Muscle layer of colon (tissue), 2 donors: ENCODE measurements at regions not wholly inside any gene's neighbourhood (a gene's known extent, or its start where the extent isn't known, plus 50 kb on each side); places are given as distances from the start of the nearest gene placed in this dataset.
"Not testable (repeated sequence)": the region's sequence is repeated elsewhere in the genome, so short reads cannot be mapped to it uniquely, and the experiment has no call there.

Source experiments
- H3K27ac ChIP-seq: one replicate; pipeline ENCODE4 v1.7.0; 2013; ENCODE audit warnings: low read depth, mild to moderate bottlenecking, low read length, moderate library complexity
- H3K27me3 ChIP-seq, 2 donors: one replicate each; pipeline ENCODE4 v1.7.0; 2013; ENCODE audit warnings: low read length in 2 of 2, mild to moderate bottlenecking in 2 of 2; ENCODE audit not compliant: insufficient read depth in 2 of 2, control insufficient read depth in 1 of 2
- H3K36me3 ChIP-seq: one replicate; pipeline ENCODE4 v1.7.0; 2013; ENCODE audit warnings: mild to moderate bottlenecking, low read length; ENCODE audit not compliant: insufficient read depth
- H3K4me1 ChIP-seq: one replicate; pipeline ENCODE4 v1.7.0; 2013; ENCODE audit warnings: mild to moderate bottlenecking, low read length; ENCODE audit not compliant: insufficient read depth
- H3K4me3 ChIP-seq, 2 donors: one replicate each; pipeline ENCODE4 v1.7.0; 2013; ENCODE audit warnings: low read length in 2 of 2, low read depth in 1 of 2, mild to moderate bottlenecking in 1 of 2, moderate library complexity in 1 of 2
- H3K9ac ChIP-seq: one replicate; pipeline ENCODE4 v1.7.0; 2013; ENCODE audit warnings: low read length
- H3K9me3 ChIP-seq: one replicate; pipeline ENCODE4 v1.7.0; 2013; ENCODE audit warnings: mild to moderate bottlenecking, low read length
- donor health status: abdominal sarcoma.
- donor health status: Adenocarcinoma of cecum.

GRCh38 chr5:159486836-159487235, 156.5 kb upstream of the IL12B start:
- Histone ChIP-seq H3K4me1 (no peaks in the 10 kb centered on the region), H3K9me3 (no peaks in the 10 kb centered on the region), H3K27me3 (no peaks in the 10 kb centered on the region), H3K9ac (no peak overlapping the region), H3K36me3 (no peaks in the 10 kb centered on the region), H3K4me3 (no peak overlapping the region), H3K27ac (no peak overlapping the region)

- Histone ChIP-seq H3K36me3 (no peaks in the 10 kb centered on the region), H3K27me3 (no peaks in the 10 kb centered on the region), H3K4me1 (no peaks in the 10 kb centered on the region)
These were observed 158.2 kb upstream of the IL12B start for GRCh38 chr5:159488516-159488915.

GRCh38 chr5:159489779-159490178, 159.5 kb upstream of the IL12B start:
- Histone ChIP-seq H3K27ac (no peak overlapping the region), H3K9ac (no peak overlapping the region), H3K9me3 (no peaks in the 10 kb centered on the region), H3K27me3 (no peaks in the 10 kb centered on the region), H3K4me3 (no peak overlapping the region), H3K4me1 (no peaks in the 10 kb centered on the region), H3K36me3 (no peaks in the 10 kb centered on the region)

More at GRCh38 chr5:159488516-159488915, 158.2 kb upstream of the IL12B start:
- Histone ChIP-seq H3K4me3 (no peak overlapping the region), H3K9ac (no peak overlapping the region), H3K27ac (no peak overlapping the region), H3K9me3 (no peaks in the 10 kb centered on the region)

- H3K4me3 ChIP-seq, result no peak overlapping the region
- H3K27me3 ChIP-seq, result no peaks in the 10 kb centered on the region
- no peak overlapping the region for H3K27ac ChIP-seq
- no peaks in the 10 kb centered on the region for H3K4me1 ChIP-seq
- H3K9me3 ChIP-seq, result no peaks in the 10 kb centered on the region
- H3K9ac ChIP-seq, result no peak overlapping the region
- H3K36me3 ChIP-seq, result no peaks in the 10 kb centered on the region
These were observed 160.2 kb upstream of the IL12B start for GRCh38 chr5:159490507-159490906.

GRCh38 chr5:159493696-159494095, 163.4 kb upstream of the IL12B start:
- Histone ChIP-seq H3K9me3 (no peaks in the 10 kb centered on the region), H3K27me3 (no peaks in the 10 kb centered on the region), H3K27ac (no peak overlapping the region), H3K4me1 (no peaks in the 10 kb centered on the region), H3K4me3 (no peak overlapping the region), H3K36me3 (no peaks in the 10 kb centered on the region), H3K9ac (no peak overlapping the region)

GRCh38 chr5:159496773-159497172, 166.5 kb upstream of the IL12B start:
- Histone ChIP-seq H3K9ac (no peak overlapping the region), H3K9me3 (no peaks in the 10 kb centered on the region), H3K27me3 (no peaks in the 10 kb centered on the region), H3K4me1 (no peaks in the 10 kb centered on the region), H3K4me3 (no peak overlapping the region), H3K36me3 (no peaks in the 10 kb centered on the region), H3K27ac (no peak overlapping the region)

GRCh38 chr5:159497221-159497620, 166.9 kb upstream of the IL12B start:
- Histone ChIP-seq H3K27ac (no peak overlapping the region), H3K4me1 (no peaks in the 10 kb centered on the region), H3K9me3 (no peaks in the 10 kb centered on the region), H3K27me3 (no peaks in the 10 kb centered on the region), H3K4me3 (no peak overlapping the region), H3K36me3 (no peaks in the 10 kb centered on the region), H3K9ac (no peak overlapping the region)

- H3K36me3 ChIP-seq, result no peaks in the 10 kb centered on the region
- no peaks in the 10 kb centered on the region for H3K4me1 ChIP-seq
- no peak overlapping the region for H3K9ac ChIP-seq
- H3K4me3 ChIP-seq, result no peak overlapping the region
- no peak overlapping the region for H3K27ac ChIP-seq
- no peaks in the 10 kb centered on the region for H3K9me3 ChIP-seq
- H3K27me3 ChIP-seq, result no peaks in the 10 kb centered on the region
These were observed 168.3 kb upstream of the IL12B start for GRCh38 chr5:159498630-159499029.

- not testable (repeated sequence) for H3K4me3 ChIP-seq, H3K36me3 ChIP-seq, H3K4me1 ChIP-seq, H3K27me3 ChIP-seq, H3K9me3 ChIP-seq, H3K27ac ChIP-seq, H3K9ac ChIP-seq
These were observed 171.8 kb upstream of the IL12B start for GRCh38 chr5:159502116-159502515.

GRCh38 chr5:159503236-159503635, 172.9 kb upstream of the IL12B start:
- peaks cover 7% of the 10 kb centered on the region for H3K4me1 ChIP-seq
- H3K27me3 ChIP-seq, result no peaks in the 10 kb centered on the region
- H3K36me3 ChIP-seq, result no peaks in the 10 kb centered on the region
- no peak overlapping the region for H3K9ac ChIP-seq
- H3K27ac ChIP-seq, result no peak overlapping the region
- H3K4me3 ChIP-seq, result no peak overlapping the region
- no peaks in the 10 kb centered on the region for H3K9me3 ChIP-seq

GRCh38 chr5:159504106-159504856, 174.0 kb upstream of the IL12B start:
- H3K36me3 ChIP-seq, result no peaks in the 10 kb centered on the region
- no peak overlapping the region for H3K27ac ChIP-seq
- no peak overlapping the region for H3K4me3 ChIP-seq
- no peak overlapping the region for H3K9ac ChIP-seq
- peaks cover 7% of the 10 kb centered on the region for H3K4me1 ChIP-seq
- H3K27me3 ChIP-seq, result no peaks in the 10 kb centered on the region
- no peaks in the 10 kb centered on the region for H3K9me3 ChIP-seq

- H3K4me3 ChIP-seq, result no peak overlapping the region
- H3K4me1 ChIP-seq, result peaks cover 7% of the 10 kb centered on the region
- H3K9ac ChIP-seq, result no peak overlapping the region
- no peaks in the 10 kb centered on the region for H3K27me3 ChIP-seq
- H3K27ac ChIP-seq, result no peak overlapping the region
- H3K9me3 ChIP-seq, result no peaks in the 10 kb centered on the region
- no peaks in the 10 kb centered on the region for H3K36me3 ChIP-seq
These were observed 174.6 kb upstream of the IL12B start for GRCh38 chr5:159504857-159505304.
